Gastroesophageal sphincter (tissue), 4 donors: ENCODE measurements at regions not wholly inside any gene's neighbourhood (a gene's known extent, or its start where the extent isn't known, plus 50 kb on each side); places are given as distances from the start of the nearest gene placed in this dataset.

Experiments used
- ATAC-seq: fragments of 150-250 bp; one replicate; pipeline ENCODE4 v1.9.1; 2016; ENCODE audit warnings: mild to moderate bottlenecking, moderate library complexity
- H3K27ac ChIP-seq, 4 donors: fragments of 200-600 bp; sonication (generic) in 3 of 4; 1 replicate in 3 of 4; 2 replicates in 1 of 4; pipeline ENCODE4 v1.5.1; 2016 to 2019
- H3K27me3 ChIP-seq: fragments of 200-600 bp; sonication (generic); one replicate; pipeline ENCODE4 v1.5.1; 2019
- H3K36me3 ChIP-seq, 2 donors: fragments of 200-600 bp; sonication (generic); one replicate each; pipeline ENCODE4 v1.5.1; 2019; ENCODE audit warnings: control low read depth in 1 of 2
- H3K4me1 ChIP-seq, 3 donors: fragments of 200-600 bp; sonication (generic); 1 replicate in 2 of 3; 2 replicates in 1 of 3; pipeline ENCODE4 v1.5.1; 2016 to 2019; ENCODE audit warnings: control low read depth in 2 of 3
- H3K4me3 ChIP-seq, 2 donors: fragments of 200-600 bp; sonication (generic); one replicate each; pipeline ENCODE4 v1.5.1; 2019; ENCODE audit warnings: mild to moderate bottlenecking in 1 of 2, moderate library complexity in 1 of 2
- H3K9me3 ChIP-seq, 3 donors: fragments of 200-600 bp; sonication (generic); one replicate each; pipeline ENCODE4 v1.5.1; 2017 to 2019; ENCODE audit warnings: control low read depth in 2 of 3
- CTCF ChIP-seq, 4 experiments: fragments of 200-600 bp in 2 of 4; fragments of 450-650 bp in 2 of 4; sonication (generic) in 1 of 4; IDR thresholded peaks; one replicate each; pipeline ENCODE4 v1.5.1; 2017 to 2019; ENCODE audit warnings: antibody characterized with exemption in 4 of 4, mild to moderate bottlenecking in 2 of 4, moderate library complexity in 2 of 4
- EP300 ChIP-seq: sonication (generic); formaldehyde crosslinking; IDR thresholded peaks from one replicate; pipeline ENCODE4 v1.6.1; 2017; ENCODE audit warnings: antibody characterized with exemption, mild to moderate bottlenecking
- POLR2A ChIP-seq, 2 donors: fragments of 450-650 bp; IDR thresholded peaks; one replicate each; pipeline ENCODE4 v1.6.1; 2017; ENCODE audit warnings: antibody characterized with exemption in 2 of 2, mild to moderate bottlenecking in 2 of 2, moderate library complexity in 1 of 2
- POLR2AphosphoS5 ChIP-seq: sonication (generic); formaldehyde crosslinking; IDR thresholded peaks from one replicate; pipeline ENCODE4 v1.6.1; 2017; ENCODE audit warnings: antibody characterized with exemption
- WGBS, 2 donors: methylation state at CpG; one replicate each; pipeline ENCODE4 v1.1.5; 2018; ENCODE audit warnings: low coverage in 1 of 2; 5-methylcytosine and 5-hydroxymethylcytosine counted together

- 51 to 71% methylated on average over 2 of the region's 2 CpGs for WGBS, 2 donors
- no peaks in the 10 kb centered on the region for H3K36me3 ChIP-seq
- H3K4me1 ChIP-seq = no peaks in the 10 kb centered on the region
- H3K27ac ChIP-seq = no peak overlapping the region
- no peaks in the 10 kb centered on the region for H3K9me3 ChIP-seq
- H3K27me3 ChIP-seq = no peaks in the 10 kb centered on the region
- no peak for TF ChIP-seq CTCF (IDR thresholded peaks at IDR 0.05)
- TF ChIP-seq POLR2AphosphoS5 = no peak
- no peak for TF ChIP-seq POLR2A (IDR thresholded peaks at IDR 0.05)
- TF ChIP-seq EP300 = no peak
- ATAC-seq = no peak
- H3K4me3 ChIP-seq = no peak overlapping the region
Observed at GRCh38 chr9:74321396-74321795, 175.7 kb upstream of the RORB start.

GRCh38 chr9:74322661-74323314, 174.3 kb upstream of the RORB start:
- no peaks in the 10 kb centered on the region for H3K27me3 ChIP-seq
- H3K36me3 ChIP-seq = no peaks in the 10 kb centered on the region
- no peak overlapping the region for H3K27ac ChIP-seq
- TF ChIP-seq CTCF (IDR thresholded peaks at IDR 0.05) (no peak), EP300 (no peak), POLR2A (IDR thresholded peaks at IDR 0.05) (no peak), POLR2AphosphoS5 (no peak)
- ATAC-seq = no peak
- no peaks in the 10 kb centered on the region for H3K4me1 ChIP-seq
- no peaks in the 10 kb centered on the region for H3K9me3 ChIP-seq
- 0 to 51% methylated on average over 1 to 3 of the region's 3 CpGs for WGBS, 2 donors
- no peak overlapping the region for H3K4me3 ChIP-seq

- no peaks in the 10 kb centered on the region for H3K36me3 ChIP-seq
- peaks cover 3% of the 10 kb centered on the region for H3K27me3 ChIP-seq
- 58% methylated on average over 2 of the region's 2 CpGs; no CpG with 5 or more reads in 1 of the 2 donors for WGBS, 2 donors
- no peaks in the 10 kb centered on the region for H3K9me3 ChIP-seq
- no peak overlapping the region for H3K4me3 ChIP-seq
- ATAC-seq = no peak
- H3K27ac ChIP-seq = no peak overlapping the region
- no peaks in the 10 kb centered on the region for H3K4me1 ChIP-seq
- no peak for TF ChIP-seq POLR2AphosphoS5
- no peak for TF ChIP-seq EP300
- no peak for TF ChIP-seq CTCF (IDR thresholded peaks at IDR 0.05)
- TF ChIP-seq POLR2A (IDR thresholded peaks at IDR 0.05) = no peak
Observed at GRCh38 chr9:74330487-74331214, 166.5 kb upstream of the RORB start.

- Histone ChIP-seq H3K27ac (no peak overlapping the region), H3K4me3 (no peak overlapping the region), H3K4me1 (no peaks in the 10 kb centered on the region), H3K36me3 (no peaks in the 10 kb centered on the region), H3K27me3 (peaks cover 3% of the 10 kb centered on the region), H3K9me3 (no peaks in the 10 kb centered on the region)
- 73% methylated on average over 3 of the region's 3 CpGs for WGBS, 2 donors
- no peak for ATAC-seq
- TF ChIP-seq POLR2A (IDR thresholded peaks at IDR 0.05) = no peak
- no peak for TF ChIP-seq CTCF (IDR thresholded peaks at IDR 0.05)
- TF ChIP-seq POLR2AphosphoS5 = no peak
- no peak for TF ChIP-seq EP300
Observed at GRCh38 chr9:74331607-74332006, 165.5 kb upstream of the RORB start.
